ENCODE measurements at regions not wholly inside any gene's neighbourhood (a gene's known extent, or its start where the extent isn't known, plus 50 kb on each side); places are given as distances from the start of the nearest gene placed in this dataset.
"Not testable (repeated sequence)": the region's sequence is repeated elsewhere in the genome, so short reads cannot be mapped to it uniquely, and the experiment has no call there.

DNA sequence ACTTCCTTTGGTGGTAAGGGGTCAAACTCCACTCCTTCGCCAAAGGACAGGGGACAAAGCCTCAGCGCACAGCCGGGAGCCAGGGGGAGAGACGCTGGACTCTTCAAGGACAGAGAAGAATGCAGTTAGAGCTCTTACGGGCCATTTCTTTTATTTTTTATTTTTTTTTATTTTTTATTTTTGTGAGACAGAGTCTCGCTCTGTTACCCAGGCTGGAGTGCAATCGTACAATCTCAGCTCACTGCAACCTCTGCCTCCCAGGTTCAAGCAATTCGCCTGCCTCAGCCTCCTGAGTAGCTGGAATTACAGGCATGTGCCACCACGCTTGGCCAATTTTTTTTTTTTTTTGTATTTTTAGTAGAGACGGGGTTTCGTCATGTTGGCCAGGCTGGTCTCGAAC lies 93.2 kb upstream of the RPH3AL start, which contains the start of gene RFLNB:
Gene RFLNB (minus strand): TSS at position 101 of the 400 bp plus-strand sequence.
- DNase-seq, result not testable (repeated sequence)

DNA sequence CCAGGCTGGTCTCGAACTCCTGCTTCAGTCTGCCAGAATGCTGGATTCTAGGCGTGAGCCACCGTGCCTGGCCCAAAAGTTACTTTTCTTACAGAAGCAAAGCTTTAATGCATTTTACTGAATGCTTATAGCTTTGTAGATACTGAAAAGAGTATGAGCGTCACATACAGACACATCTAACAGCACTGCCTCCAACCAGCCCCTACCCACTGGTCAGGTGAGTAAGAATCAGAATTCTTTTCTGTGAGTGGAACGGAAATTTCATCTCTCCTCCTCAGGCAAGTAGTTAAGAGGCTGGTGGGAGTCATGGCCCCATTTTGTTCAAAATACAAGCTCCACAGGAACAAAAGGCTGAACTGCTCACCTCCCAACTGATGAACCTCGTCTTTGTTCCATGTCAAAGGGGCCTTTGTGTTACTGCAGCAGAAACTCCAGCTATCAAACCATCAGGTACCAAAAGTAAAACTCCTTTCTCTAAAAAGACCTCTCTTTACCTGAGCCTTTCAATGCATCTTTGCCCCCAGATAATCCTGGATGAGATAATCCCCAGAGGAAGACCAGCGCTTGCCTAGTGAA lies 92.4 kb upstream of the RPH3AL start:
- no peak for DNase-seq

DNA sequence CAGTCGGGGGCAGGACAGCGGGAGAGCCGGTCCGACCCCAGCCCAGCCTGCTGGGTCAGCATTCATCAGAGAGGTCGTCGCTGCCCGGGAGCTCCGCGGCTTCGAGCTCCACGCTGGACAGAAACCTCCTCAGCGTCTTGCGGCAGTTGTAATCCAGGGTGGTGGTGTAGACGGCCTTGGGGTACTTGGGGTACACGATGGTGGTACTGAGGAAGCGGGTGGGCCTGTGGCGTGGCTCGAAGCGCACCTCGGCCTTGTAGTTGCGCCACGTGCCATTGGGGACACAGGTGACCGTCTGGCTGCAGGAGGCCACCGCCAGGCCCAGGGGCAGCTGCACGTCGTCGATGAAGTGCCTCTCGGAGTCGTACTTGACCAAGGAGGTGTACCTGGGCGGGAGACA lies 90.5 kb upstream of the RPH3AL start:
- no peak for DNase-seq

DNA sequence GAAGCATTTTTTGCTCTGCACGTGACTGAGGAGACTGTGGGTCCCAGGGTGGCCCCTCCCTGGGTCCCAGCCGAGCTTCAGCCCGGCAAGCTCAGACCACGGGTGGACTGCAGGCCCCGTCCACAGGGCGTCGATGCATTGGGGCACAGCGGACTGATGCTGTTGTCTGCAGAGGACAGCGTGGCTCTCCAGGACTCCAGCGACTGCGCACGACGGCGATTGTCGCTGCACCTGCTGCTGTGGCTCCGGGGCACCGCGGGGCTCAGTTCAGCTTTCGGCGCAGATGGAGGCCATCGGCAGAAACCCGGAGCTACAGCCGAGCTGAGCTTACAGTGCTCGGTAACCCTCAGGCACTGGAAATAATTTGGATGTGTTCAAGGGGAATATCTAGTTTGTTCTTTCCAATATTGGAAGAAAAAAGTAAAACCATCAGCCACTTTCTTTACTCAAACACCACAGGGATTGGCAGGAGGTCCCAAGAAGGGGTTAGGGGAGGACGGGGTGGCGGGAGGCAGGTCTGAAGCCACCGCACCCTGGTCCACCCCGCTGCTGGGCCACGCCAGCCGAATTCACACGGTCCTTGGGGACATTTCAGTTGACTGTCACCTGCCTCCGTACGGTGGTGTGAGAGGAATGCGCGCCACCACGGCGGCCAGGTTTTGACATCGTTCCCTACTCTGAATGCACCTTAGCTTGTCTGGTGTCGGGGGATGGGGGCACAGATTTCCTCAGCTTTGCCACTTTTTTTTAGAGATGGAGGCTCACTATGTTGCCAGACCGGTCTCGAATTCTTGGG lies 88.7 kb upstream of the RPH3AL start:
- no peak for DNase-seq

DNA sequence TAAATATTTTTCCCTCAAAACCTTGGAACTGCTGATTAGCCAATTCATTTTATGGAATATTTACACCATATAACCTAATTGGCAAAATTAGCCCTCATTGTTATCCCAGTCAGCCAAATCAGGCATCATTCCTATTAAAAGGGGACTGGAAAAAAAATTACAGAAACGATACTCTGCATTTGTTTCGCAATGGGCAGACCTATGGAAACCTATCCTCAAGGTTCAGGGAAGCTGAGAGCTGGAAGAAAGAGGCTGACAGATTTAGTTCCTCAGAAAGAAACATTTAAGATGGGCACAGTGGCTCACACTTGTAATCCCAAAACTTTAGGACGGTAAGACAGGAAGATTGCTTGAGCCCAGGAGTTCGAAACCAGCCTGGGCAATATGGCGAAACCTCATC lies 85.6 kb upstream of the RPH3AL start:
- no peak for DNase-seq

DNA sequence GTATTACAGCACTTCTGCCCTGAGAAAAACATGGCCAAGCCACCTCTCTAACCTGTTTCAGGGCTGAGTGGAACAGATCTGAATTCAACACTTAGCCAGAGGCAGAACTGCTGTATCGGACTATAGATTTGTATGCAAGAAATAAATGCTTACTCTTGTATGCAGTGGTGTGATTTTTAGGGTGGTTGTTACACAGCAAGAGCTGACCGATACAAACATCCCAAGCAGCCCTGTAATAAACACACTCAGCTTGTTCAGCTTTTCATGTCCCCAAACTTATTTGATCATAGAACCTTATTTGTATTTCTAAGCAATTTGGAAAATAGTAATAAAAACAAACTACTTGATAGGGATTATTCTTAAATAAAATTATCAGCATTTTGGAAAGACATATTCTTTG lies 84.9 kb upstream of the RPH3AL start:
- no peak for DNase-seq

DNA sequence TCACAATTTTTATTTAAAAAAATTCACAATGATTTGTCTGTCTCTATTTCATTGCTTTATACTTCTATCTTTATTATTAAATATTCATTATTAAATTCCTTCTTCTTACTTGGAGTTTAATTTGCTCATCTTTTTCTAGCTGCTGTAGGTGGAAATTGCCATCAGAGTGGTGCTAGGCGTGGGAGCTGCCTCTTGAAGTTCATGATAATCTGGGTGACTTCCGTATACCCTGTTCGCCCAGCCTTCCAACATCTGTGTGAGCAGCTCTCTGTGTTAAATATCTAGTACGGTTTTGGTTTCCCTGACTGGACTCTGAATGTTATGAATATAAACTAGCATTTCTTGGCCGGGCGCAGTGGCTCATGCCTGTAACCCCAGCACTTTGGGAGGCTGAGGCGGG lies 84.0 kb upstream of the RPH3AL start:
- no peak for DNase-seq

DNA sequence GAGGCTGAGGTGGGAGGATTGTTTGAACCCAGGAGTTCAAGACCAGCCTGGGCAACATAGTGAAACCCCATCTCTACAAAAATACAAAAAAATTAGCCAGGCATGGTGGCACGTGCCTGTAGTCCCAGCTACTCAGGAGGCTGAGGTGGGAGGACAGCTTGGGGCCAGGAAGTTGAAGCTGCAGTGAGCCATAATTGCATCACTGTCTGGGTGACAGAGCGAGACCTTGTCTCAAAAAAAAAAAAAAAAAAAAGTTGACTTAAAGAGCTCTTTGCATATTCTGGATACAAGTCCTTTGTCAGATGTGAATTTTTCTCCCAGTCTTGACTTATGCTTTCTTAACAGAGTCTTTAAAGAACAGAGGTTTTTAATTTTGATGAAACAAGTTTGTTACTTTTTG lies 79.9 kb upstream of the RPH3AL start:
- not testable (repeated sequence) for DNase-seq

DNA sequence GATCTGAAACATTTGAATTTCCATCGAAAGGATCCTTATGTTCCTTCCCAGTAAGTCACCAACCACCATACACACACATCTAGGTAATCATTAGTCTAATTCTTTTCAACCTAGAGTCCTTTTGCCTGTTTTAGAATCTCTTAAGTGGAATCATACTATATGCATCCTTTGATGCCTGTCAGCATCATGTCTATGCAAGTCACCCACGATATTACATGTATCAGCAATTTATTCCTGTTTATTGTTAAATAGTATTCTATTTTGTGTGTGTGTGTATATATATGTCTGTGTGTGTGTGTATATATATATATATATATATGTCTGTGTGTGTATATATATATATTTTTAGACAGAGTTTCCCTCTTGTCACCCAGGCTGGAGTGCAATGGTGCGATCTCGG lies 78.9 kb upstream of the RPH3AL start:
- DNase-seq, result no peak

DNA sequence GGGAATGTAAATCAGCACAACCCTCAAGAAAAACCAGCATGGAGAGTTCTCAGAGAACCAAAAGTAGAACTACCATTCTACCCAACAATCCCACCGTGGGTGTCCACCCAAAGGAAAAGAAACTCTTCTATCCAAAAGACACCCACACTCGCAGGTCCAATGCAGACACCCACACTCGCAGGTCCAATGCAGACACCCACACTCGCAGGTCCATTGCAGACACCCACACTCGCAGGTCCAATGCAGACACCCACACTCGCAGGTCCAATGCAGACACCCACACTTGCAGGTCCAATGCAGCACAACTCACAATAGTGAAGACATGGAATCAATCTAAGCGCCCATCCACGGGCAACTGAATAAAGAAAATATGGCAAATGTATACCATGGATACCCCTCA lies 77.0 kb upstream of the RPH3AL start:
- no peak for DNase-seq

DNA sequence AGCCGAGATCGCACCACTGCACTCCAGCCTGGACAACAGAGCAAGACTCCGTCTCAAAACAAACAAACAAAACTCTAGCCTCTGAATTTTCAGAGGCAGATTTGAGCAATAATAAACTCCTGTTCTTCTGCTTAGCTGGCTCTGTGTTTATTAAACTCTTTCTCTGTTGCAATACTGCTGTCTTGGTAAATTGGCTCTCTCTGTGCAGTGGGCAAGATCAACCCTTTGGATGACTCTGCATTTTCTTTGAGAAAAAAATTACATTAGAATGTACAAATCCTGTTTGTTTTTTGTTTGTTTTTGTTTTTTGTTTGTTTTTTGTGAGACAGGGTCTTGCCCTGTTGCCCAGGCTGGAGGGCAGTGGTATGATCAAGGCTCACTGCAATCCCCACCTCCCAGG lies 75.8 kb upstream of the RPH3AL start:
- no peak for DNase-seq

DNA sequence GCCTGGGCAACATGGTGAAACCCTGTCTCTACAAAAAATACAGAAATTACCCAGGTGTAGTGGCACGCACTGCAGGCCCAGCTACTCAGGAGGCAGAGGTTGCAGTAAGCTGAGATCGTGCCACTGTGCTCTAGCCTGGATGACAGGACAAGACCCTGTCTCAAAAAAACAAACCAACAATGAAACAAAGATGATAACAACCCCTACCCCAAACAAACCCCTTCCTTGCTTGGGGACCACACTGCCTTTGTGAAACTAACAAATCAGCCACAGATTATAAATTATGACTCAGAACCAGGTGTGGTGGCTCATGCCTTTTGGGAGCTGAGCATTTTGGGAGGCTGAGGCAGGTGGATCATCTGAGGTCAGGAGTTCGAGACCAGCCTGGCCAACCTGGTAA lies 75.3 kb upstream of the RPH3AL start:
- no peak for DNase-seq

DNA sequence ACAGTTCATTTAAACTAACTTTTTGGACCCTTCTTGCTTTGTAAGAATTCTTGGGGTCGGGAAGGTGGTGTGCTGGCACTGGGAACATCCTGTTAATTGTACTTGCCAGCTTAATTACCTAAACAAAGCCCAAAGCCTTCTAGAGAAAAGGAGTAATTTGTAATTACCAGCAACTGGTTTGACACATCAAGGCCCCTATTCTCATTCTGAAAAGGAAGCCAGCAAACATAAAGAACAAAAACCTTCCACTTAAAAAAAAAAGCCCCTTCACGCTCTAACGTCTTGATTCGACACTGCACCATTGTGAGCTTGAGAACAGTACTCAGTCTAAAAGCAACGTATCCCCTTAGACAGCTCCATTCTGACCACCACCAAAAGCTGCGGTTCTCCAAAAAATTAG lies 74.7 kb upstream of the RPH3AL start:
- DNase-seq, result no peak

DNA sequence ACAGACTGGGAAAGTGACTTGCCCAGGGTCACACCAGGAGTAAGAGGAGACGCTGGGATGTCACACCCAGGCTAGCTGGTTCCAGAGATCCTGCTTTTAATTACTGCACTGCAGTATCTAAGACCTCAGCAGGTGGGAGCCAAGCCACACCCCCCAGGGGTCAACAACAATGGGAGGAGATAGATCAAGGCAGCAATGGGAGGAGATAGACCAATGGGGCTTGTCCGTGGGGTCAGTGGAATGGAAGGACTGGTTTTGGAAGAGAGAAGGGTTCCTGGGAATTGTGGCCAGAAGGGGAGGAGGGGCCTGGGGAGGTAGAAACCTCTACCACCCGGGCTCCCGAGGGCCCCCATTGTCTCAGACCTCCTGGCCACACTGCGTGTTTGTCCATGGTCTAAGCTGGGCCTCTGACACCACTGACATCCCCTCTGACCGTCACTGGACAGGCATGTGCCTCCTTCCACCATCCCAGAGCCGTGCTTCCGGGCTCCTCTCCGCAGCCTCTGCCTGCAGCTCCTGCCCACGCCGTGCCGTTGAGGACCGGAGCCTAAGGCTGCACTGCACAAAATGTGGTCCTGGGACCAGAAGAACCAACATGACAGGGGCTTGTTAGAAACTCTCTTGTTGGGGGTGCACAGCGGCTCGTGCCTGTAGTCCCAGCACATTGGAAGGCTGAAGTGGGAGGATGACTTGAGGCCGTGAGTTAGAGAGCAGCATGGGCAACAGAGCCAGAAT lies 69.8 kb upstream of the RPH3AL start:
- DNase-seq, result no peak

DNA sequence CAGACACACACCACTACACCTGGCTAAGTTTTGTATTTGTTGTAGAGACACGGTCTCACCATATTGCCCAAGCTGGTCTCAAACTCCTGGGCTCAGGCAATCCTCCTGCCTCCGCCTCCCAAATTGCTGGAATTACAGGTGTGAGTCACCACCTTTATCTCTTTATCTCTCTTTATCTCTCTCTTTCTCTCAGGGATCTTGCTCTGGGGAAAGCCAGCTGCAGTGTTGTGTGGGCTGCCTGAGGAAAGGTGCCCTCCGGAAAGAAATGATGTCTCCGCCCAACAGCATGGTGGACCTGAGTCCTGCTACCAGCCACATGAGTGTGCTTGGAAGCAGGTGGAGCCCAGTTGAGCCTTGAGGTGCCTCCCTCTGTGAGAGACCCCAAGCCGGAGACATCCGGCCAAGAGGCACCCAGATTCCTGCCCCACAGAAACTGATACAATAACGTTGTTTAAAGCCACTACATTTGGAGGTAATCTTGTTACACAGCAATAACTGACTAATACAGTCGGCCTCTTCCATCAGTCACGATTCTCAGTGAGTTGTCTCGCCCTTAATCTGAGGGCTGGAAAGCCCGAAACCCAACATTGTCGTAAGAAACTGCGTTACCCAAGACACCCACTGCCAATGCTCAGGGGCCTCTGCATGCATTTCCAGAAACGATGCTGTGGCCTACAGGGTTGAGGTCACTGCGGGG lies 68.0 kb upstream of the RPH3AL start:
- DNase-seq, result no peak

DNA sequence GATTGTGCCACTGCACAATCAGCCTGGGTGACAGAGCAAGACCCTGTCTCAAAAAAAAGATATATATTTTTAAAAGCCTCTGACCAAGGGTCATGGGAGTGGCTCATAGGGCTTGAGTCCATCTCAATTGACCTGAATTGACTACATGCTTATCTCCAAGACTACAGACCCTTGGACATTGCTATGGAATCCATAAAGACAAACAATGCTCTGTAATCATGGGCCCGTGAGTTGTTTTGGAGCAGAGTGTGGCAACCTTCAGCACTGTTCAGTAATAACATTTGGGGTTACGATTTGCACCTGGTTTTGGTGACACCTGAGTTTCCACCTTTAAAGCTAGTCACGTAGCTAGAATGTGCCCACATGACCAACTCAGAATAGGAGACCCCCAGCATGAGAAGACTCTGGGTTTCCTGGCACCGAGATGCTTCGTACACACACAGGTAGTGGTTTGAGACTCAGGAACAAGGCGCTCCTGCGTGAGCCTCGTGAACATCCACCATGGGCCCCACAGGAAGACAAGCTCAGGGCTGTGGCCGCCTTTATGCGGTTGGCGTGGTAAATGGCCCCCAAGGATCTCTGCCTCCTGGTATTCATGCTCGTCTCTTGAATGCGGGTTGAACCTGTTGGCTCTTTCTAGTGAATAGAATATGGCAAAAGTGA lies 66.6 kb upstream of the RPH3AL start:
- DNase-seq, result peak; percentile 37

DNA sequence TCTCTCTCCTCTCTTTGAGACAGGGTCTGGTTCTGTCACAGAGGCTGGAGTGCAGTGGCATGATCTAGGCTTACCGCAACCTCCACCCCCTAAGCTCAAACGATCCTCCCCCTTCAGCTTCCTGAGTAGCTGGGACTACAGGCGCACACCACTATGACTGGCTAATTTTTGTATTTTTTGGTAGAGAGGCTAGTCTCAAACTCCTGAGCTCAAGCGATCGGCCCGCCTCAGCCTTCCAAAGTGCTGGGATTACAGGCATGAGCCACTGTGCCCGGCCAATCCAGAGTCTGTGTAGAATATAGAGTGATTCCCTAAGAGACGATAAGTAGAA lies 65.8 kb upstream of the RPH3AL start:
- peak; percentile 42 for DNase-seq

DNA sequence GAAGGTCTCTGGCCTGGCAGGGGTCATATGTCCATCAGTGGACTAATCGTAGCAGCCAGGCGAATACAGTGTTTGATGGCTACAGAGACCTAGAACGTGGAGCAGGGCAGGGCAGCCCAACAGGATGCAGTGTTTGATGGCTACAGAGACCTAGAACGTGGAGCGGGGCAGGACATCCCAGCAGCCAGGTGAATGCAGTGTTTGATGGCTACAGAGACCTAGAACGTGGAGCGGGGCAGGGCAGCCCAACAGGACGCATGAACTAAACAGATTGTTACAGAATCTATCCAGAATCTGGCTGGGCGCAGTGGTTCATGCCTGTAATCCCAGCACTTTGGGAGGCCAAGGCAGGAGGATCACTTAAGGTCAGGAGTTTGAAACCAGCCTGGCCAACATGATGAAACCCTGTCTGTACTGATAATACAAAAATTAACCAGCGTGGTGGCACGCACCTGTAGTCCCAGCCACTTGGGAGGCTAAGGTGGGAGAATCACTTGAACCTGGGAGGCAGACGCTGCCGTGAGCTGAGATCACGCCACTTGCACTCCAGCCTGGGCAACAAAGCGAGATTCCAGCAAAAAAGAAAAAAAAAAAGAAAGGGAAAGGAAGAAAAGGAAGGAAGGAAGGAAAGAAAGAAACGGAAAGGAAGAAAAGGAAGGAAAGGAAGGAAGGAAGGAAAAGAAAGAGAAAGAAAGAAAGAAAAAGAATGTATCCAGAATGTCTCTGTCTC lies 65.2 kb upstream of the RPH3AL start:
- DNase-seq, result no peak

DNA sequence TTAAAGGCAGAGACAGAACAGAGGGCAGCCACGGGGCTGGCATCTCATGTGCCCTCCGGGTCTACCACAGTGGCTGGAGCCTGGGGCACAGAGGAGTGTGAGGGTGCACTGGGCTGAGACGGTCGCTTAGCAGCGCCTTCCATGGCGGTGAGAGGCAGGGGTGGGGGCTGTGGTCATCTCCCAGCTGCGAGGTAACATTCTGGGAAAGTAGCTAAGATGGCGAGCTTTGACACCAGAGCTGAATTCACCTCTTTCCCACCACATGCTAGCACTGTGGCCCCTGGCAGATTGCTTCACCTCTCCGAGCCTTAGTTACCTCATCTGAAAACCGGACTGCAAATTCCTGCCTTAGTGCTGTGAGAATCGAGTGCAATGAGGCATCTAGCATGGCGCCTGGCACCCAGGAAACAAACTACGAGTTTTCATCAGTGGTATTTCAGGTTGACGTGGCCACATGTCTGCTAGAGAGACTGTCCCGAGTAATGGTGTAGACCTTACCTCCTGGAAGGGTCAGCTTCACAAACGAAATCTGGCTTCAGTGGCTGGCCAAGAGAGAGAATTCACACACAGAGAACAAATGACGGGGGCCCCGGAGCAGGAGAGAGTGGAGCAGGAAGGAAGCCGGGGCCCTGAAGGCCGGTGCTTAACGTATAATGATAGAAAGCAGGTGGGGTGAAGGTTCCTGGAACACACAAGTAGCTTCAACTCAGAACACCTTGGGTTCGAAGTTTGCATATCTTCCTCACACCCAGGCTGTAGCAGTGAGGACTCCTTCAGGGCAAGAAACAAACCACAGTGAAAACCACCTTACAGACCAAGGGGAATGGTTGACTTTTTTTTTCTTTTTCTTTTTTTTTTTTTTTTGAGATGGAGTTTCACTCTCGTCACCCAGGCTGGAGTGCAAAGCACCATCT lies 63.9 kb upstream of the RPH3AL start:
- peak; percentile 30 for DNase-seq

DNA sequence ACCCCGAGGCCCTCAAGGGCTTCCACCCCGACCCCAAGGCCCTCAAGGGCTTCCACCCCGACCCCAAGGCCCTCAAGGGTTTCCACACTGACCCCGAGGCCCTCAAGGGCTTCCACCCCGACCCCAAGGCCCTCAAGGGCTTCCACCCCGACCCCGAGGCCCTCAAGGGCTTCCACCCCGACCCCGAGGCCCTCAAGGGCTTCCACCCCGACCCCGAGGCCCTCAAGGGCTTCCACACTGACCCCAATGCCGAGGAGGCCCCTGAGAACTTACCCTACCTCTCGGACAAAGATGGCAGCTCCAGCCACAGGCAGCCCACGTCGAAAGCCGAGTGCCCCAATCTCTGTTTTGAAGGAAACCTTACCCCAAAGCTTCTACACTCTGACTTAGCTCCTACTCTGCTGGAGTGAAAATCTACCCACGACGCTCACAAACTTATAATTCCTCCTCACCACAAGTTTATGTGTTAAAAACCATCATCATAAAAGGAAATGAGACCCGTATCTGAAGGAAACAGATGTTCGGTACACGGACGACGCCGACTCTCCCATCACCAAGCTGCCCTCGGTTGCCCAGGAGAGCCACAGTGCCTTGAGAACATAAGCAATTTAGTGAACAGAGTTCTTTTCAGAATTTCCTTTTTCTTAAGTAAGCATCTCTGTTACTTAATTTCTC lies 61.2 kb upstream of the RPH3AL start:
- DNase-seq, result peak; percentile 10

DNA sequence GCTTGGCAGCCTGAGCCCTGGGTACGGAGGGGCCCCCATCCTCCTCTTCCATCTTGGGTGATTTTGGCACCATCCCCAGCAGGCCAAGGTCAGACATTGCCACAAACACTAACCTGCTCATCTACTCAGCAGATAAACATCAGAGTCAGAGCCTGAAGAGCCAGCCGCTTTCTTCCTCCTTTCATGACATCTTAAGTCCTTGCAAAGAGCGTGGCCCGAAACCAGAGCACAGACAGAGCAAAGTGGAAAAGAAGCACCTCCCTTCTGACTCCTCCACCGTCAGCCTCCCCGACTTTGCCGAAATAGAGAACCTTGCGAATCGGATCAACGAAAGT lies 60.4 kb upstream of the RPH3AL start:
- peak; percentile 47 for DNase-seq

All from activated CD4-positive, alpha-beta T cell treated with anti-CD3 and anti-CD28 coated beads, Interleukin-2, amount 50 U/mL, for 1 hour (primary cell).